HAP-1 (cell line): ENCODE measurements at regions not wholly inside any gene's neighbourhood (a gene's known extent, or its start where the extent isn't known, plus 50 kb on each side); places are given as distances from the start of the nearest gene placed in this dataset.

ENCODE experiments used
- DNase-seq, 2 experiments: peaks; one replicate each; pipeline ENCODE4 v3.0.0-alpha.2; 2016 to 2020; ENCODE audit warnings: low spot score in 2 of 2
- H3K27me3 ChIP-seq: fragments of 250-450 bp; sonication (Bioruptor Pico); 2 replicates; pipeline ENCODE4 v1.5.1; 2020; ENCODE audit warnings: low read depth, mild to moderate bottlenecking, moderate library complexity
- H3K36me3 ChIP-seq: fragments of 250-450 bp; sonication (Bioruptor Pico); replicated peaks from 2 replicates; pipeline ENCODE4 v1.5.1; 2020; ENCODE audit warnings: mild to moderate bottlenecking
- H3K4me1 ChIP-seq: fragments of 250-450 bp; sonication (Bioruptor Pico); 2 replicates; pipeline ENCODE4 v1.5.1; 2020; ENCODE audit warnings: mild to moderate bottlenecking
- H3K4me3 ChIP-seq: fragments of 250-450 bp; sonication (Bioruptor Pico); 2 replicates; pipeline ENCODE4 v1.5.1; 2020; ENCODE audit warnings: mild to moderate bottlenecking, moderate library complexity
- H3K9me3 ChIP-seq: fragments of 250-450 bp; sonication (Bioruptor Pico); 2 replicates; pipeline ENCODE4 v1.5.1; 2020; ENCODE audit warnings: mild to moderate bottlenecking, moderate library complexity
- in situ Hi-C: fragments of 300-500 bp; cut with MboI; formaldehyde crosslinking; loops from 3 replicates; pipeline ENCODE4 v1.14.3; 2020; ENCODE audit warnings: low sequenced_read_pairs, inconsistent platforms, mixed read lengths

DNA sequence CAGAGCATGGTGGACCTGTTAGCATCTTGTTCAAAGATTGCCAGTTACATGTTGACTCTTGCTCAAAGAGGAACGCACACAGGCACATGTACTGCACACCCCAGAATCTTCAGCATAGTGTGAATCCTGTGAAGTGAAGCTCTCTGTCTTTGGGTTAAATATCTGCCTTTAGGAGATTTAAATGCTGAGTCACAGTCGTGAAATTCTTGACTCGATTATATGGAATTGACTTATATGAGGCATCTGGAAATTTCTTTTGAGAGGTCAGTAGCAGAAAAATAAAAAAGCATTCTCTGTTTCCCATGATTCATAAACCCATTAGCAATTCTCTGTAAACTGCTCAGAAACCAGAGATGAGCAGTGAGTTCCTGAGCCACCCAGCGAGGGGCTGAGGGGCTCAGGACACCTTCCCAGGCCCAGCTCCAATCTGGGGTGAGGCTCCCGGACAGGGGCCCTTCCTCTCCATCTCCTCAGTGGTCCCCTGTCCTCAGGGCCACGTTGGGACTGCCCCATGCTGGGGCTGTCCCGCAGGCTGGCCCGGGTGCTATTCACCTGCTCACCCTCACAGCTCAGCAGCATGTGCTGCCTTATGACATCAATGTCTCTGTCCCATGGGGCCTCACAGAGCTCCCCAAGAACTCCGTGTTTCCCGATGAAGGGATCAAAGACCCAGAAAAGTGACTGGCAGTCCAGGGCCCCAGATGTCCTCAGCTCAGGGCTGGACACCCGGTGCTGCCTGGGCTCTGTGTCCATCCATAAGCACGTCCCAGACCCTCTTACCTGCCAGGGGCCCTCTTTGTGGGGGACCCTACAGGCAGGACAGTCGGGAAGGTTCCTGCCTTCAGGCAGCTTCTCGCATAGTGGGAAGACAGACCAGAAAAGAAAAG, 50.0 kb upstream of the INSIG1 start:
- no peaks in the 10 kb centered on the region for H3K4me1 ChIP-seq
- no peak overlapping the region for H3K4me3 ChIP-seq
- H3K27me3 ChIP-seq, result no peaks in the 10 kb centered on the region
- no peak for DNase-seq
- in situ Hi-C loops, result no loop called here
- H3K9me3 ChIP-seq, result no peaks in the 10 kb centered on the region
- no peaks in the 10 kb centered on the region for H3K36me3 ChIP-seq
